Kidney capillary endothelial cell (primary cell): ENCODE measurements at regions not wholly inside any gene's neighbourhood (a gene's known extent, or its start where the extent isn't known, plus 50 kb on each side); places are given as distances from the start of the nearest gene placed in this dataset.

Experiments used
- DNase-seq: peaks from one replicate; pipeline ENCODE4 v3.0.0-alpha.2; 2018; ENCODE audit warnings: low spot score

GRCh38 chr10:14468023-14468441 is 137.3 kb upstream of the FRMD4A start:
- DNase-seq, result no peak

GRCh38 chr10:14466257-14466656 is 135.5 kb upstream of the FRMD4A start:
- no peak for DNase-seq

DNA sequence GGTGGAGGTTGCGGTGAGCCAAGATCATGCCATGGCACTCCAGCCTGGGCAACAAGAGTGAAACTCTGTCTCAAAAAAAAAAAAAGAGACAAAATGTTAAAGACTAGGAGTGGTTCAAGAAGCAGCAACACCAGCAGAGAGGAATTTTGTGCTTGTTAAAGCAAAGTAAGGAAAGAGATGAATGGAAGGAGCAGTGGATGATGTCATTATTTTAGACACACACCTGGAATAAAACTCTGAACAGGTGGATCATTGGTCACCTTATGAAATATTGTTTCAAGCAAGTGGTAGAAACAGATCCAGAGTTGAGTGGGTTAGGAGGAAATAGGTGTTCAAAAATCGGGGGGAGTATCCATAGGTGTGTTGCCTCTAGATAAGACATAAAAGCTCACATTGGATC is 129.7 kb upstream of the FRMD4A start:
- DNase-seq, result no peak

- no peak for DNase-seq
Observed at GRCh38 chr10:14459665-14460064, 128.9 kb upstream of the FRMD4A start.

GRCh38 chr10:14456870-14457266 is 126.1 kb upstream of the FRMD4A start:
- DNase-seq, result no peak

GRCh38 chr10:14456218-14456869 is 125.6 kb upstream of the FRMD4A start:
- DNase-seq, result no peak

GRCh38 chr10:14454629-14455028 is 123.9 kb upstream of the FRMD4A start:
- DNase-seq, result no peak

DNA sequence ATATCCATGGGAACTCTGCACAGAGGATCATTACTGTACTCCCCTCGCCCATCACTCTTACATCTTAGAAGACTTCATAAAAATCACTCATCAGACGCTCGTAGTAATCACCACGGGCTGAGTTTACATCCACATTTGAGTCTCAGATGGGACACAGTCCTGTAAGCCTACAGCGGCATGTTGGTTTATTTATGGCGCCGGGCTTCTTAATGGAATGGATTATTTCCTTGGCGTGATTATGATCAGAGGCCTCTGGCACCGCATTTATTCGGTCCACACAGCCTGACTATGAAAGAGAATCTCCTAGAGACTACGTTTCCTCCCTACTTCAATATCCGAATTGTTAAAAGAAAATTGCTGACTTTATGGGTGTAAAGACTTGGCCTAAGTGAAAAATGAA is 123.5 kb upstream of the FRMD4A start:
- DNase-seq, result no peak

DNA sequence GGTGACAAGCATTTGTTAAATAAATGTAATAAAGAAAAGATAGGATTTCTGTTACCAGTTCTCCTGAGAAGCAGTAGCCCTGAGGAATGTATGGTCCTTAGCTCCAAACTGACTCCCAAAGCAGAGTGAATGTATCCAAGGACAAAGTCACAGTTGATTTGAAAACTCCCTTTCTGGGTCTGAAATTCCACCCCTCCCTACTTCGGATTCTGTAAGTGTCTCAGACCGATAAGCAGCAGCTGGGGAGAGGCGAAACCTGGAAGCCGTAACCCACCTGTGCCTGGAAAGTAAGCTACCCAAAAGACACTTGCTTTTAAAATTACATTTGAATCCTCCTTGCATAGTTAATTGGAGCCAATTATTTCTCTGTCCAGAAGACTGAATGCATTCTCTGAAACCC is 122.9 kb upstream of the FRMD4A start:
- DNase-seq, result no peak

GRCh38 chr10:14451341-14451740 is 120.6 kb upstream of the FRMD4A start:
- DNase-seq, result no peak

- no peak for DNase-seq
Observed at GRCh38 chr10:14450041-14450491, 119.3 kb upstream of the FRMD4A start.

DNA sequence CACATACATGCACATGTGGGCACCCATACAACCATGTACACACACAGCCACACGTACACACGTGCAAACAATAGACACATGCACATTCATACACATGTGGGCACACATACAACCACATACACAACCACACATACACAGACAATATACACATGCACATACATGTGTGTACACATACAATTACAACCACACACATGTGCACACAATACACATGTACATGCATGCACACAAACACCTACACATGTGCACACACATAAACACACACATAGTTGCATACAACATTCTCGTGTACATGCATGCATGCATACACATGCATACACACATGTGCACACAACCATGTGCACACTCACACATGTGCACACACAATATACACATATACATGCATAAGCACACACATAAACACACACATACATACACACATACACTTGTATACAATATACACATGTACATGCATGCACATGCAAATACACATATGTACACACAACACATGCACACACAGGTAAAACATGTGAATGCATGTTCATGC is 118.6 kb upstream of the FRMD4A start:
- no peak for DNase-seq

- DNase-seq, result no peak
Observed at GRCh38 chr10:14448197-14448990, 117.7 kb upstream of the FRMD4A start.

- DNase-seq, result no peak
Observed at GRCh38 chr10:14447094-14447839, 116.5 kb upstream of the FRMD4A start.

DNA sequence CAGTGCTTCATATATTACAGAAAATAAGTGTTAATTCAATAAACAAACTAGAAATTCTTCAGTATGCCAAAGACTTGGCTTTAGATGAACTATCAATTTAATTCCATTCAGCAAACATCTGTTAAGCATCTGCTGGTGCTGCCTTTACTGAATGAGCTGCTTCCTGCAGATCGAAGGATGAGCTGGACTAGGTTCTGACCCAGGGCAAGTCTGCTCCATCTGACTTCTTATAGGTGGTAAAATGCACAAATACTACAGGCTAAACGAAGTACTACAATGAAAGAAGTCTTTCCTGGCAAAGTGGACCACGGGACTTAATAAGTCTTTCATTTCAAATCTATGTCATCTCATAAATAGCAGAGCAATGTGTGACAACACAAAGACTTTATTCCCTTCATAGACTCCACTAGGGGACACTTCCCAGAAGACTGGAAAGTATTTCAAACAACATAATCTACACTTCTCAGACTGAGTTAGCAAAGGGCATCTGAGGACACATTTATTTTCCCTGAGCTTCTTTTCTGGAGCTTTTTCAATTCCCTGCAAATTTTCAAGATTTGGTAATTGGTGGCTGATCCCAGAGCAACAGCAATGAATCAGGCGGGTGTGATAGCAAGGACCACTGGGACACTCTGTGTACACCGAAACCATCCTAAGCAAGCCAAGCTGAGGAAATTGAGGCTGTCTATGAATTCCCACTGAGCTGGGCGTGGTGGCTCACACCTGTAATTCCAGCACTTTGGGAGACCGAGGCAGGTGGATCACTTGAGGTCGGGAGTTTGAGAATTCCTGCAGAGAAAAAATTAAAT is 108.9 kb upstream of the FRMD4A start:
- no peak for DNase-seq

DNA sequence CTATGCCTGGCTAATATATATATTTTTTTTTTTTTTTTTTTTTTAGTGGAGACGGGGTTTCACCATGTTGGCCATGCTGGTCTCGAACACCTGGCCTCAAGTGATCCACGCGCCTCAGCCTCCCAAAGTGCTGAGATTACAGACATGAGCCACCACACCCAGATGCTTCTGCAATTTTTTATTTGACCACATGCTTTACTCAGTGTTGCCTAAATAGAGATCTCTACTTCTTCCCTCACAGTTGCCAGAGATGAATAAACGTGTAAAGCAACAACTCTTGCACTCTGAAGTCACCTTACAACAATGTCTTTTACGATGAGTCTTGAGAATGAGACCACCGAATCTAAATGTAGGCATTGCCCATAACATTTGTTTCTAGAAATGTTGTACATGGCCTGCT is 107.9 kb upstream of the FRMD4A start:
- no peak for DNase-seq

GRCh38 chr10:14438057-14438456 is 107.3 kb upstream of the FRMD4A start:
- DNase-seq, result no peak

DNA sequence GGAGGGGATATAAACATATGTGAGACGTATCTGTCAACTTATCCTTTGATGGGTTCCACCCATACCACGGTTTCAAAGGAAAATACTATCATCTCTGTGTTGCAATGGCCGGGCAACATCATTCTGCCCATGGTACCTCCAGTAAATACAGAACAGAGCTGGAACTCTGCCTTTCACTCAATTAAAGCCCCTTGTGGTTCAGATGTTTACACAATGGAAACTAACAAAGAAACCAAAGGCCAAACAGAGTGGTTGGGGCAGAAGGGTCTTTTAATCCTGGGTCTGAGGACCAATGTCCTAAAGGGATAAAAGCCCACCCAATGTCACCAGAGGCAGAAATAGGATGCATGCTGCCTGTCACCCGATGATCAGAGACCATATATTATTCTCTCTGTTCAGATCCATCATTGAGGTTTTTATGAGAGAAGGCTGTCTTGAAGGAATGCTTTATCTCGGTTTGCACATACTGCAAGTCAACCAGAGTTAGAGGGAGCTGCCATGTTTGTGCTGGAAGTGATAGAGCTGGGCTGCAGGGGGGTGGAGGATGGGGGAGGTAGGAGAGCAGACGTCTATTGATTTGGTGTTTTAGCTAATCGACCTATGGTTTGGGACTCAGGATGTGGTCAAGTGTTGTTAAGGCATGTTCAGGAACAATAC is 105.4 kb upstream of the FRMD4A start:
- DNase-seq, result no peak

DNA sequence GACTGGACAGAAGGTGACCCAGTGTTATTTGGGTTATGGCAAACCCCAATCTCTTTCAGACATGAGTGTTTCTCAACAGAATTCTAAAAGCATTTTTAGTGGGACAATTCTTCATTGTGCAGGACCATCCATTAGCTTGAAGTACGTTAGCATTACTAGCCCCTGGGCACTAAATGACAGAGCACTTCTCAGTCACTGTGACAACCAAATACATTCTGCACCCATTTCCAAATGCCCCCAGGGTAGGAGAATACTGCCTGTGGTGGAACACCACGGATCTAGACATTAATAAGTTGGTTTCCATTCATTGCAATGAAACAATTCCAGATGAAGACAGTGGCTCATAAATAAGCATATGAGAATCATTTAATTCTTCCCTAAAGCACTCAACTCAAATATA is 102.4 kb upstream of the FRMD4A start:
- DNase-seq, result no peak

DNA sequence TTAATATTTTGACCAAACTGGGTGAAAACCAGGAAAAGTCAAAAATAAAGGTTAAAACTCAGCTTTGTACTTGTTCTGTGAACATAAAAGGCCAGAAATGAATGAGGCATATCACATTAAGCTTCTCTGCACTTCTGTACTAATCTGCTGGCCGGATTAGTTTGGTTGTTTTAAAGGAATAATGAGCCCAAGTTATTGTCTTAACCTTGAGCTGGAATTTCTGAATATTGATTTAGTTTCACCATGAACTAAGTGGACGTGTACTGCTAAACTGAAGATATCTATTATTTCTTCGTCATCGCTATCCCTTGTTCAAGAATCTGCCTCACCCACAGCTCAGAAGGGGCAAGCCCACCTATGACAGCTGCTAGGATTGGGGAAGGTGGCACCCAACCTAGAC is 101.1 kb upstream of the FRMD4A start:
- DNase-seq, result no peak

DNA sequence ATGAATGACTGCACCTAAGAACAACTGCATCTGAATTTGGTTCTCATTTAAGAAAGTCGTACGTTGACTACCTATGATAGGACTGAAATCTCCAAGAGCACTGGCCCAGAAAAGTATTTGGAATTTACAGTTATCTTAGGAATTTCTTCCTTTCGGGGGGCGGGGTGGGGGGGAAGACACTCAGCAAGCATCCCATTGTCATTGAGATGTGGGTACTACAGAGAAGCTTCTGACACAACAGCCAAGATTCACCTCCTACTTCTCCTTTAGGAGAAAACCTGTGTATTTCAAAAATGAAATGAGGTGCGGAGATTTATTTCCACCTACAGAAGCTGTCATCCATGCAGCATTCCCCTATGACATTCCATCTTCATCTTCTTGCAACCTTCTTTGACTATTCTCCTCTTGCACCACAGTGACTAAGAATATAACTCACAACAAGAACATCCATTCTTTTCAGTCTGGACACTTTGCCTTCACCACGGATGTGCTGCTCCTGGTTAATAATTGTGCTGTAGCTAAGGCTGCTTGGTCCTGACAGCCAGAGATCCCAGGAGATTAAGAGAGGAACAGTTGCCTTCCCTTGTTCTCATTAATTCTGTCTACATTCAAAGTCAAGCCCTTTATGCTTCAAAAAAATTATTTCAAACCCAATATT is 98.4 kb upstream of the FRMD4A start:
- DNase-seq, result no peak
